GM23338 (cell line): ENCODE measurements at regions not wholly inside any gene's neighbourhood (a gene's known extent, or its start where the extent isn't known, plus 50 kb on each side); places are given as distances from the start of the nearest gene placed in this dataset.

ENCODE experiments used
- EZH2 ChIP-seq: fragments of 200-600 bp; sonication (generic); IDR thresholded peaks from one replicate; pipeline ENCODE4 v1.8.0; 2017; ENCODE audit warnings: antibody characterized with exemption, mild to moderate bottlenecking, low read depth; ENCODE audit not compliant: unreplicated experiment
- TF ChIP-seq, protein P1 (sequence below), 2 experiments: fragments of 200-600 bp in 1 of 2; sonication (generic) in 1 of 2; conservative IDR thresholded peaks; 2 replicates each; pipeline versions ENCODE4 v1.5.1 to v1.6.1; 2016 to 2017; ENCODE audit warnings: antibody characterized with exemption in 2 of 2, low read depth in 2 of 2, mild to moderate bottlenecking in 2 of 2, moderate library complexity in 1 of 2

DNA sequence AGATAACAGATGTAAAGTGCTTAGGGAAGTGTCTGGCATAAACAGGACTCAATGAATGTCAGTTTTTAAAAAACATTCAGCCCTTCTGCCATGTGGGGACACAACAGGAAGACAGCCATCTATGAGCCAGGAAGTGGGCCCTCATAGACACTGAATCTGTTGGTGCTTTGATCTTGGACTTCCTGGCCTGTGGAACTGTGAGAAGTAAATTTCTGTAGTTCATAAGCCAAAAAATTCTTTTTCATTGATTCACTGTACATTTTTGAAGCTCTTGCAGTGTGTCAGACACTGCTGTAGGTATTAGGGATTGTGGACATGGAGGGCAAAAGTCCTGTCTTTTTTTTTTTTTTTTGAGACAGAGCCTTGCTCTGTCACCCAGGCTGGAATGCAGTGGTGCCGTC lies 188.6 kb downstream of the HIPK3 start:
- no peak for TF ChIP-seq EZH2
- TF ChIP-seq, protein P1, sequence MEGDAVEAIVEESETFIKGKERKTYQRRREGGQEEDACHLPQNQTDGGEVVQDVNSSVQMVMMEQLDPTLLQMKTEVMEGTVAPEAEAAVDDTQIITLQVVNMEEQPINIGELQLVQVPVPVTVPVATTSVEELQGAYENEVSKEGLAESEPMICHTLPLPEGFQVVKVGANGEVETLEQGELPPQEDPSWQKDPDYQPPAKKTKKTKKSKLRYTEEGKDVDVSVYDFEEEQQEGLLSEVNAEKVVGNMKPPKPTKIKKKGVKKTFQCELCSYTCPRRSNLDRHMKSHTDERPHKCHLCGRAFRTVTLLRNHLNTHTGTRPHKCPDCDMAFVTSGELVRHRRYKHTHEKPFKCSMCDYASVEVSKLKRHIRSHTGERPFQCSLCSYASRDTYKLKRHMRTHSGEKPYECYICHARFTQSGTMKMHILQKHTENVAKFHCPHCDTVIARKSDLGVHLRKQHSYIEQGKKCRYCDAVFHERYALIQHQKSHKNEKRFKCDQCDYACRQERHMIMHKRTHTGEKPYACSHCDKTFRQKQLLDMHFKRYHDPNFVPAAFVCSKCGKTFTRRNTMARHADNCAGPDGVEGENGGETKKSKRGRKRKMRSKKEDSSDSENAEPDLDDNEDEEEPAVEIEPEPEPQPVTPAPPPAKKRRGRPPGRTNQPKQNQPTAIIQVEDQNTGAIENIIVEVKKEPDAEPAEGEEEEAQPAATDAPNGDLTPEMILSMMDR (conservative IDR thresholded peaks at IDR 0.05; ENCODE audit: low read depth in 2 of 2), result no peak
